HG02763 (cell line): ENCODE measurements at regions not wholly inside any gene's neighbourhood (a gene's known extent, or its start where the extent isn't known, plus 50 kb on each side); places are given as distances from the start of the nearest gene placed in this dataset.
"Not testable (repeated sequence)": the region's sequence is repeated elsewhere in the genome, so short reads cannot be mapped to it uniquely, and the experiment has no call there.

ENCODE experiments used
- ATAC-seq: cut with Tn5 transposase; IDR thresholded peaks from one replicate; pipeline ENCODE4 v1.9.1; 2021; ENCODE audit warnings: mild to moderate bottlenecking, moderate library complexity; ENCODE audit not compliant: unreplicated experiment

GRCh38 chr6:120534954-120535353, 799.3 kb downstream of the TBC1D32 start:
- ATAC-seq, result no peak

GRCh38 chr6:120526576-120526975, 807.7 kb downstream of the TBC1D32 start:
- no peak for ATAC-seq

GRCh38 chr6:120514544-120514943, 819.7 kb downstream of the TBC1D32 start:
- no peak for ATAC-seq

GRCh38 chr6:120511712-120512111, 822.6 kb downstream of the TBC1D32 start:
- no peak for ATAC-seq

GRCh38 chr6:120498711-120499110, 835.6 kb downstream of the TBC1D32 start:
- ATAC-seq, result no peak

- ATAC-seq, result no peak
Observed at GRCh38 chr6:120496661-120497060, 837.6 kb downstream of the TBC1D32 start.

- ATAC-seq, result no peak
Observed at GRCh38 chr6:120493505-120493904, 840.8 kb downstream of the TBC1D32 start.

GRCh38 chr6:120489941-120490340, 844.3 kb downstream of the TBC1D32 start:
- no peak for ATAC-seq

GRCh38 chr6:120484146-120484545, 850.1 kb downstream of the TBC1D32 start:
- no peak for ATAC-seq

GRCh38 chr6:120478650-120479049, 855.6 kb downstream of the TBC1D32 start:
- no peak for ATAC-seq

- ATAC-seq, result no peak
Observed at GRCh38 chr6:120473804-120474203, 860.5 kb downstream of the TBC1D32 start.

- no peak for ATAC-seq
Observed at GRCh38 chr6:120468486-120468885, 865.8 kb downstream of the TBC1D32 start.

GRCh38 chr6:120451508-120451907, 882.8 kb downstream of the TBC1D32 start:
- ATAC-seq, result no peak

- no peak for ATAC-seq
Observed at GRCh38 chr6:120447605-120448004, 886.7 kb downstream of the TBC1D32 start.

- not testable (repeated sequence) for ATAC-seq
Observed at GRCh38 chr6:120432840-120433239, 901.4 kb downstream of the TBC1D32 start.

- no peak for ATAC-seq
Observed at GRCh38 chr6:120431841-120432240, 902.4 kb downstream of the TBC1D32 start.

GRCh38 chr6:120411394-120411793, 922.9 kb downstream of the TBC1D32 start:
- no peak for ATAC-seq

GRCh38 chr6:120410586-120410985, 923.7 kb downstream of the TBC1D32 start:
- no peak for ATAC-seq

- no peak for ATAC-seq
Observed at GRCh38 chr6:120407696-120408095, 926.6 kb downstream of the TBC1D32 start.

- no peak for ATAC-seq
Observed at GRCh38 chr6:120405947-120406346, 928.3 kb downstream of the TBC1D32 start.

- no peak for ATAC-seq
Observed at GRCh38 chr6:120395784-120396183, 938.5 kb downstream of the TBC1D32 start.

GRCh38 chr6:120395330-120395729, 939.0 kb downstream of the TBC1D32 start:
- no peak for ATAC-seq

GRCh38 chr6:120392941-120393340, 941.3 kb downstream of the TBC1D32 start:
- no peak for ATAC-seq

- ATAC-seq, result no peak
Observed at GRCh38 chr6:120384671-120385070, 949.6 kb downstream of the TBC1D32 start.
